Panc1 (cell line): ENCODE measurements at regions not wholly inside any gene's neighbourhood (a gene's known extent, or its start where the extent isn't known, plus 50 kb on each side); places are given as distances from the start of the nearest gene placed in this dataset.

Source experiments
- ATAC-seq: fragments of 200-7000 bp; cut with Tn5 transposase; 2 replicates; pipeline ENCODE4 v1.9.1; 2020; ENCODE audit warnings: mild to moderate bottlenecking, moderate library complexity
- BruUV-seq: library from RNA; stranded (reverse); fragments of 400-500 nt; replicated peaks from 2 replicates; lab custom pipeline; 2021; lab: Mats Ljungman, UMichigan
- CTCF ChIA-PET: fragments of 300-600 bp; sonication (Branson Sonifier 250); formaldehyde crosslinking; loops from one replicate; lab custom pipeline; 2022; ENCODE audit warnings: antibody characterized with exemption; lab: Charles Lee
- POLR2A ChIA-PET: fragments of 300-600 bp; sonication (Branson Sonifier 250); formaldehyde crosslinking; loops from one replicate; lab custom pipeline; 2022; ENCODE audit warnings: antibody characterized with exemption; lab: Charles Lee
- DNase-seq: peaks from one replicate; pipeline ENCODE4 v3.0.0-alpha.2; 2010; ENCODE audit warnings: low read depth, low spot score
- H3K27ac ChIP-seq: 2 replicates; pipeline ENCODE4 v1.5.1; 2011; ENCODE audit warnings: mild to moderate bottlenecking, low read length, inconsistent platforms
- H3K27me3 ChIP-seq: fragments of 200-500 bp; sonication (Bioruptor generic); 2 replicates; pipeline ENCODE4 v1.6.0; 2014; ENCODE audit warnings: low read length, inconsistent platforms; ENCODE audit not compliant: control insufficient read depth, insufficient read depth
- H3K36me3 ChIP-seq: fragments of 200-500 bp; sonication (Bioruptor generic); 2 replicates; pipeline ENCODE4 v1.5.1; 2014; ENCODE audit warnings: inconsistent platforms, mild to moderate bottlenecking, low read length, moderate library complexity; ENCODE audit not compliant: control insufficient read depth, insufficient read depth
- H3K4me1 ChIP-seq: 2 replicates; pipeline ENCODE4 v1.5.1; 2011; ENCODE audit warnings: inconsistent platforms, mild to moderate bottlenecking, low read length, moderate library complexity; ENCODE audit not compliant: control insufficient read depth, insufficient read depth
- H3K4me3 ChIP-seq, 2 experiments: 2 replicates each; pipeline ENCODE4 v1.5.1; 2011 to 2012; ENCODE audit warnings: low read depth in 2 of 2, low read length in 2 of 2, mild to moderate bottlenecking in 2 of 2, inconsistent platforms in 1 of 2, moderate library complexity in 1 of 2
- H3K9me3 ChIP-seq: fragments of 200-500 bp; sonication (Bioruptor generic); 2 replicates; pipeline ENCODE4 v1.5.1; 2014; ENCODE audit warnings: low read depth, mild to moderate bottlenecking, inconsistent platforms, low read length, moderate library complexity; ENCODE audit not compliant: control insufficient read depth, insufficient read depth
- POLR2AphosphoS5 ChIP-seq: IDR thresholded peaks from 2 replicates; pipeline ENCODE4 v1.6.1; 2012; ENCODE audit warnings: mild to moderate bottlenecking, low read depth, low read length, moderate library complexity
- SIN3A ChIP-seq: IDR thresholded peaks from 2 replicates; pipeline ENCODE4 v1.6.1; 2012; ENCODE audit warnings: low read depth, mild to moderate bottlenecking, low read length, moderate library complexity, borderline replicate concordance; ENCODE audit not compliant: insufficient read depth
- TCF7L2 ChIP-seq: IDR thresholded peaks from 2 replicates; pipeline ENCODE4 v1.6.1; 2011; ENCODE audit warnings: mild to moderate bottlenecking, low read depth, low read length, inconsistent platforms
- in situ Hi-C: cut with HindIII; loops from 2 replicates; pipeline ENCODE4 v1.10.0; 2016; ENCODE audit warnings: low sequenced_read_pairs, low pct_unique_long_range_greater_than_20kb
- intact Hi-C: fragments of 100-400 bp; cut with micrococcal nuclease; formaldehyde crosslinking; loops from one replicate; pipeline ENCODE4 v1.10.0; 2022; ENCODE audit not compliant: unreplicated experiment
- TF ChIP-seq, protein P1 (sequence below), 2 experiments: IDR thresholded peaks; 2 replicates each; pipeline ENCODE4 v1.6.1; 2011 to 2012; ENCODE audit warnings: low read depth in 2 of 2, control low read depth in 1 of 2, low read length in 1 of 2, mild to moderate bottlenecking in 1 of 2, moderate library complexity in 1 of 2; ENCODE audit not compliant: insufficient read depth in 1 of 2
- TF ChIP-seq, protein P2 (sequence below): fragments of 450-650 bp; IDR thresholded peaks from 2 replicates; pipeline ENCODE4 v1.5.1; 2017; ENCODE audit warnings: mild to moderate bottlenecking

DNA sequence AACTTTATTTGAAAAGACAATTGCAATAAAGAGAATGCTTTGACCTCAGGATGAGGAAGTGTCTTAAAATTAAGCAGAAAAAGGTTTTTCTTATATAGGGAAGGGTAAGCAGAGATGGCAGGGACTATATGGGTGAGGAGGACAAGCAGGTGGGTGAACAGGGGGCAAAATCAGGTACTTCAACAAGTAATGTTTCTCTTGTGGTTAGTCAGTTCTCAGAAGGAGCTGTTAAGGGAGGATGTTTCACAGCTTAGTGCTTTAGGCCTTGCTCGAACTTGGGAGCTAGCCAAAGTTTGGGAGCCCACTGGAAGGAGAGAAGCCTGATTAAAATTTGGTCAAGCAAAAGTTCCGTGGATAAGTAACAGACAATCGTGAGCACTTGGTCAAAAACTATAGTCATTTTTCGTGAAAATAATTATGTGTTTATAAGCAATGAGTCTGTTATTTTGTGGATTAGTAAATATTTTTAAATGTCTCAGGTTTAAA lies 364.2 kb upstream of the TMPO start:
- no peaks in the 10 kb centered on the region for H3K4me1 ChIP-seq
- intact Hi-C loops (no loop called here), in situ Hi-C loops (no loop called here)
- H3K9me3 ChIP-seq = no peaks in the 10 kb centered on the region
- ChIA-PET POLR2A (no interaction called here), CTCF (no interaction called here)
- DNase-seq (no peak), ATAC-seq (no peak)
- H3K4me3 ChIP-seq = no peak overlapping the region
- TF ChIP-seq, protein P1, sequence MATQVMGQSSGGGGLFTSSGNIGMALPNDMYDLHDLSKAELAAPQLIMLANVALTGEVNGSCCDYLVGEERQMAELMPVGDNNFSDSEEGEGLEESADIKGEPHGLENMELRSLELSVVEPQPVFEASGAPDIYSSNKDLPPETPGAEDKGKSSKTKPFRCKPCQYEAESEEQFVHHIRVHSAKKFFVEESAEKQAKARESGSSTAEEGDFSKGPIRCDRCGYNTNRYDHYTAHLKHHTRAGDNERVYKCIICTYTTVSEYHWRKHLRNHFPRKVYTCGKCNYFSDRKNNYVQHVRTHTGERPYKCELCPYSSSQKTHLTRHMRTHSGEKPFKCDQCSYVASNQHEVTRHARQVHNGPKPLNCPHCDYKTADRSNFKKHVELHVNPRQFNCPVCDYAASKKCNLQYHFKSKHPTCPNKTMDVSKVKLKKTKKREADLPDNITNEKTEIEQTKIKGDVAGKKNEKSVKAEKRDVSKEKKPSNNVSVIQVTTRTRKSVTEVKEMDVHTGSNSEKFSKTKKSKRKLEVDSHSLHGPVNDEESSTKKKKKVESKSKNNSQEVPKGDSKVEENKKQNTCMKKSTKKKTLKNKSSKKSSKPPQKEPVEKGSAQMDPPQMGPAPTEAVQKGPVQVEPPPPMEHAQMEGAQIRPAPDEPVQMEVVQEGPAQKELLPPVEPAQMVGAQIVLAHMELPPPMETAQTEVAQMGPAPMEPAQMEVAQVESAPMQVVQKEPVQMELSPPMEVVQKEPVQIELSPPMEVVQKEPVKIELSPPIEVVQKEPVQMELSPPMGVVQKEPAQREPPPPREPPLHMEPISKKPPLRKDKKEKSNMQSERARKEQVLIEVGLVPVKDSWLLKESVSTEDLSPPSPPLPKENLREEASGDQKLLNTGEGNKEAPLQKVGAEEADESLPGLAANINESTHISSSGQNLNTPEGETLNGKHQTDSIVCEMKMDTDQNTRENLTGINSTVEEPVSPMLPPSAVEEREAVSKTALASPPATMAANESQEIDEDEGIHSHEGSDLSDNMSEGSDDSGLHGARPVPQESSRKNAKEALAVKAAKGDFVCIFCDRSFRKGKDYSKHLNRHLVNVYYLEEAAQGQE (IDR thresholded peaks at IDR 0.05; ENCODE audit: insufficient read depth in 1 of 2, low read depth in 2 of 2, low read length in 1 of 2) = no peak
- TF ChIP-seq POLR2AphosphoS5 (no peak), SIN3A (no peak), TCF7L2 (no peak)
- TF ChIP-seq, protein P2, sequence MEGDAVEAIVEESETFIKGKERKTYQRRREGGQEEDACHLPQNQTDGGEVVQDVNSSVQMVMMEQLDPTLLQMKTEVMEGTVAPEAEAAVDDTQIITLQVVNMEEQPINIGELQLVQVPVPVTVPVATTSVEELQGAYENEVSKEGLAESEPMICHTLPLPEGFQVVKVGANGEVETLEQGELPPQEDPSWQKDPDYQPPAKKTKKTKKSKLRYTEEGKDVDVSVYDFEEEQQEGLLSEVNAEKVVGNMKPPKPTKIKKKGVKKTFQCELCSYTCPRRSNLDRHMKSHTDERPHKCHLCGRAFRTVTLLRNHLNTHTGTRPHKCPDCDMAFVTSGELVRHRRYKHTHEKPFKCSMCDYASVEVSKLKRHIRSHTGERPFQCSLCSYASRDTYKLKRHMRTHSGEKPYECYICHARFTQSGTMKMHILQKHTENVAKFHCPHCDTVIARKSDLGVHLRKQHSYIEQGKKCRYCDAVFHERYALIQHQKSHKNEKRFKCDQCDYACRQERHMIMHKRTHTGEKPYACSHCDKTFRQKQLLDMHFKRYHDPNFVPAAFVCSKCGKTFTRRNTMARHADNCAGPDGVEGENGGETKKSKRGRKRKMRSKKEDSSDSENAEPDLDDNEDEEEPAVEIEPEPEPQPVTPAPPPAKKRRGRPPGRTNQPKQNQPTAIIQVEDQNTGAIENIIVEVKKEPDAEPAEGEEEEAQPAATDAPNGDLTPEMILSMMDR = no peak
- no peaks in the 10 kb centered on the region for H3K36me3 ChIP-seq
- no TSS peak for BruUV-seq
- no peaks in the 10 kb centered on the region for H3K27me3 ChIP-seq
- no peak overlapping the region for H3K27ac ChIP-seq

DNA sequence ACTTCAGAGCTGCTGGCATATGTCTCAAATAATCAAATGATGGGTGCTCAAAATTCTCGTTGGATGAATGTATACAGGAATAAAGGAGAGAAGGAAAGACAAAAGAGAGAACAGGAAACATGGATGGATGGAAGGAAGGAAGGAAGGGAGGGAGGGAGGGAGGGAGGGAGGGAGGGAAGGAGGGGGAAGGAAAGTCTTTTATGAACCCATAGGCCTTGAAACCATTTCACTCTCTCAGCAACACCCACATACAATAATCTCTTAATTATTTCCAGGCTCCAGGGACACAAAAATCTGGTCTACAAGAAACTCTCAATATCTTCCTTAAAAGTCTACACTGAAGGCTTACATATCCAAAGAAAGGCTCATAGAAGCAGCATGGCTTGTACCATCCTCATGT lies 363.4 kb upstream of the TMPO start:
- ChIA-PET CTCF (no interaction called here), POLR2A (no interaction called here)
- TF ChIP-seq, protein P2 = no peak
- TF ChIP-seq POLR2AphosphoS5 (no peak), TCF7L2 (no peak)
- no peak for ATAC-seq
- H3K9me3 ChIP-seq = no peaks in the 10 kb centered on the region
- H3K4me1 ChIP-seq = no peaks in the 10 kb centered on the region
- no peaks in the 10 kb centered on the region for H3K27me3 ChIP-seq
- intact Hi-C loops (no loop called here), in situ Hi-C loops (no loop called here)
- DNase-seq = no peak
- no TSS peak for BruUV-seq
- H3K4me3 ChIP-seq = no peak overlapping the region
- H3K27ac ChIP-seq = no peak overlapping the region
- H3K36me3 ChIP-seq = no peaks in the 10 kb centered on the region

DNA sequence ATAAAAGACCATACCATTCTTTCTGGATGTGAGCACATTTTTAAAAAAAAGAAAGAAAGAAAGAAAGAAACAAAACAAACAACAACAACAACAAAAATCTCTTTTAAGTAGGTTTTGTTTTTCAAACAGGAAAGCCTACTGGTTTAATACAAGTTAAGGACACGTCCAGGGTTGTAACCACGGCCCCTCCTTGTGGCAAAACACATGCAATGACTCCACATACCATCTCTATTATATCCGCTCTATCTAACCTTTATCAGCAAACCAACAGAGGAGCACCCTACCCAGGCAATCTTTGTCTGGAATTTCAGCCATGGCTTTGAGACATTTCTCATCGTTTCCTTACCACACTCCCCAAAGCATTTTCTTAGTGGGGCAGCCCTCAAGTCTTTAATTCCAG lies 360.5 kb upstream of the TMPO start:
- Histone ChIP-seq H3K36me3 (no peaks in the 10 kb centered on the region), H3K4me3 (no peak overlapping the region), H3K9me3 (no peaks in the 10 kb centered on the region), H3K27me3 (no peaks in the 10 kb centered on the region), H3K27ac (no peak overlapping the region), H3K4me1 (no peaks in the 10 kb centered on the region)
- in situ Hi-C loops (no loop called here), intact Hi-C loops (no loop called here)
- POLR2A ChIA-PET = no interaction called here
- ATAC-seq (no peak), DNase-seq (no peak)
- CTCF ChIA-PET = no interaction called here
- TF ChIP-seq POLR2AphosphoS5 = no peak
- TF ChIP-seq, protein P2 = peak; percentile 49
- BruUV-seq = no TSS peak
